22Rv1 (cell line): ENCODE measurements at regions not wholly inside any gene's neighbourhood (a gene's known extent, or its start where the extent isn't known, plus 50 kb on each side); places are given as distances from the start of the nearest gene placed in this dataset.
"Not testable (repeated sequence)": the region's sequence is repeated elsewhere in the genome, so short reads cannot be mapped to it uniquely, and the experiment has no call there.

ENCODE experiments used
- H3K27ac ChIP-seq: fragments of 450-650 bp; 2 replicates; pipeline ENCODE4 v1.5.1; 2017
- CTCF ChIP-seq: fragments of 450-650 bp; IDR thresholded peaks from 2 replicates; pipeline ENCODE4 v1.5.1; 2017; ENCODE audit warnings: mild to moderate bottlenecking
- ZFX ChIP-seq: fragments of 450-650 bp; IDR thresholded peaks from 2 replicates; pipeline ENCODE4 v1.6.1; 2017; ENCODE audit warnings: antibody characterized with exemption, borderline replicate concordance

- H3K27ac ChIP-seq, result no peak overlapping the region
- TF ChIP-seq CTCF (no peak), ZFX (no peak)
Measured at GRCh38 chr2:210956101-210956500, 399.7 kb downstream of the CPS1 start.

- no peak for TF ChIP-seq CTCF
- TF ChIP-seq ZFX, result no peak
- no peak overlapping the region for H3K27ac ChIP-seq
Measured at GRCh38 chr2:210961249-210961648, 404.9 kb downstream of the CPS1 start.

- H3K27ac ChIP-seq, result no peak overlapping the region
- TF ChIP-seq CTCF (no peak), ZFX (no peak)
Measured at GRCh38 chr2:210963386-210963785, 407.0 kb downstream of the CPS1 start.

GRCh38 chr2:210964141-210964764 lies 407.9 kb downstream of the CPS1 start:
- TF ChIP-seq CTCF (no peak), ZFX (no peak)
- no peak overlapping the region for H3K27ac ChIP-seq

- H3K27ac ChIP-seq, result no peak overlapping the region
- TF ChIP-seq CTCF (no peak), ZFX (no peak)
Measured at GRCh38 chr2:210965472-210965871, 409.1 kb downstream of the CPS1 start.

- H3K27ac ChIP-seq, result no peak overlapping the region
- TF ChIP-seq CTCF (no peak), ZFX (no peak)
Measured at GRCh38 chr2:210966330-210966729, 409.9 kb downstream of the CPS1 start.

GRCh38 chr2:210971431-210971830 lies 415.0 kb downstream of the CPS1 start:
- no peak overlapping the region for H3K27ac ChIP-seq
- TF ChIP-seq CTCF (no peak), ZFX (no peak)

- not testable (repeated sequence) for H3K27ac ChIP-seq
Measured at GRCh38 chr2:210986806-210987205, 430.4 kb downstream of the CPS1 start.
